Ishikawa (cell line): ENCODE measurements at regions not wholly inside any gene's neighbourhood (a gene's known extent, or its start where the extent isn't known, plus 50 kb on each side); places are given as distances from the start of the nearest gene placed in this dataset.

Experiments
- EP300 ChIP-seq: IDR thresholded peaks from 2 replicates; pipeline ENCODE4 v1.6.1; 2012; ENCODE audit warnings: borderline replicate concordance
- MAX ChIP-seq: IDR thresholded peaks from 2 replicates; pipeline ENCODE4 v1.6.1; 2012

DNA sequence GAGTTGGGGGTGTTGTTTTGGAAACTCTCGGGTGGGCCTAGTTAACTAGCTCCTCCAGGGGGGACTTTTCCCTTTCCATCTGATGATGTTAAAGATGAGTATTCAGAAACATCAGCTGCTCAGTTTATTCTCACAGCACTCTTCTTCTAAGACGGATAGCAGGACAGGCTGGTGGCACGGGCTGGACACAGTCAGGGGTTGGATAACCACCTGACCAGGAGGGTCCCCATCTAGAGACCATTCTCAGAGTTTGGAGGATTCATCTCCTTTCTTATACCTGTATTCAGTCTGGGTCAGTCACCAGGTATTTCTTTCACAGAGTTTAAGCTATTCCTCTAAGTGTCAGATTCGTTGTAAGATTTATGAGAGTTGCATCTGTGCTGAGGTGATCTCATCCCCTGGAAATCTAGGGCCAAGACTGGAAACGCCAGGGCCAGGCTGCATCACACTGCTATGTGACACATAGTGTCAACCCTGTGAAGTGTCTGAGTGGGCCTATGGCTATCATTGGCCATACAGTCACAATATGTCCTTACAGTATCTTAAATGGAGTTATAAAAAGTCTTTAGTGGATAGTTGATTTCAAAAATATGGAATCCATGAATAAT, 111.7 kb downstream of the FAM50B start:
- no peak for TF ChIP-seq MAX
- TF ChIP-seq EP300 = no peak
